GM23338 (cell line): ENCODE measurements at regions not wholly inside any gene's neighbourhood (a gene's known extent, or its start where the extent isn't known, plus 50 kb on each side); places are given as distances from the start of the nearest gene placed in this dataset.

ENCODE experiments used
- ATAC-seq: fragments of 200-7000 bp; cut with Tn5 transposase; 3 replicates; pipeline ENCODE4 v1.9.1; 2020
- DNase-seq: peaks from one replicate; pipeline ENCODE4 v3.0.0-alpha.2; 2015; ENCODE audit warnings: low spot score
- H2AFZ ChIP-seq: fragments of 200-600 bp; sonication (generic); 2 replicates; pipeline ENCODE4 v1.8.0; 2016; ENCODE audit warnings: antibody characterized with exemption, mild to moderate bottlenecking, moderate library complexity
- H3F3A ChIP-seq: fragments of 200-600 bp; sonication (generic); replicated peaks from 2 replicates; pipeline ENCODE4 v1.8.0; 2017; ENCODE audit warnings: antibody characterized with exemption, mixed run types, low read depth
- H3K27ac ChIP-seq: fragments of 200-600 bp; sonication (generic); 2 replicates; pipeline ENCODE4 v1.6.1; 2016; ENCODE audit warnings: low read depth
- H3K27me3 ChIP-seq: fragments of 200-600 bp; sonication (generic); 2 replicates; pipeline ENCODE4 v1.8.0; 2016; ENCODE audit warnings: mild to moderate bottlenecking, mixed run types, moderate library complexity; ENCODE audit not compliant: insufficient read depth
- H3K36me3 ChIP-seq: fragments of 200-600 bp; sonication (generic); 2 replicates; pipeline ENCODE4 v1.8.0; 2016; ENCODE audit warnings: mild to moderate bottlenecking; ENCODE audit not compliant: insufficient read depth
- H3K4me1 ChIP-seq: fragments of 200-600 bp; sonication (generic); 2 replicates; pipeline ENCODE4 v1.8.0; 2016; ENCODE audit warnings: mild to moderate bottlenecking, moderate library complexity; ENCODE audit not compliant: insufficient read depth
- H3K4me2 ChIP-seq: fragments of 200-600 bp; sonication (generic); 2 replicates; pipeline ENCODE4 v1.7.1; 2017; ENCODE audit warnings: mixed run types
- H3K4me3 ChIP-seq: fragments of 200-600 bp; sonication (generic); 2 replicates; pipeline ENCODE4 v1.6.1; 2016; ENCODE audit warnings: mixed run types
- H3K79me2 ChIP-seq: fragments of 200-600 bp; sonication (generic); replicated peaks from 2 replicates; pipeline ENCODE4 v1.8.0; 2017; ENCODE audit warnings: mild to moderate bottlenecking; ENCODE audit not compliant: insufficient read depth
- H3K9me2 ChIP-seq: fragments of 200-600 bp; sonication (generic); 2 replicates; pipeline ENCODE4 v1.8.0; 2017; ENCODE audit not compliant: insufficient read depth
- H4K20me1 ChIP-seq: fragments of 200-600 bp; sonication (generic); replicated peaks from 2 replicates; pipeline ENCODE4 v1.8.0; 2017; ENCODE audit warnings: mild to moderate bottlenecking; ENCODE audit not compliant: insufficient read depth
- H3K27ac Mint-ChIP-seq: 2 replicates; pipeline ENCODE4 v1.8.0; 2020; ENCODE audit warnings: inconsistent platforms, mild to moderate bottlenecking, moderate library complexity, mixed read lengths
- H3K27me3 Mint-ChIP-seq: 3 replicates; pipeline ENCODE4 v1.8.0; 2022; ENCODE audit warnings: low read depth, mild to moderate bottlenecking, moderate library complexity, mixed read lengths, inconsistent platforms; ENCODE audit not compliant: insufficient read depth, poor library complexity
- H3K36me3 Mint-ChIP-seq: 3 replicates; pipeline ENCODE4 v1.8.0; 2021; ENCODE audit warnings: low read depth, mild to moderate bottlenecking, inconsistent platforms, moderate library complexity, mixed read lengths
- H3K4me1 Mint-ChIP-seq: 3 replicates; pipeline ENCODE4 v1.8.0; 2020; ENCODE audit warnings: mild to moderate bottlenecking, inconsistent platforms, mixed read lengths
- H3K4me3 Mint-ChIP-seq: 3 replicates; pipeline ENCODE4 v1.8.0; 2021; ENCODE audit warnings: moderate library complexity, mild to moderate bottlenecking, inconsistent platforms, mixed read lengths
- H3K9me3 Mint-ChIP-seq: 3 replicates; pipeline ENCODE4 v1.8.0; 2020; ENCODE audit warnings: moderate library complexity, mild to moderate bottlenecking, inconsistent platforms, mixed read lengths
- CREB1 ChIP-seq: fragments of 250-450 bp; sonication (Bioruptor Pico); IDR thresholded peaks from 2 replicates; pipeline ENCODE4 v1.5.0; 2020; ENCODE audit warnings: low read depth, mild to moderate bottlenecking, moderate library complexity
- CTCF ChIP-seq, 2 experiments: fragments of 200-600 bp in 1 of 2; sonication (generic) in 1 of 2; conservative IDR thresholded peaks; 2 replicates each; pipeline versions ENCODE4 v1.5.1 to v1.6.1; 2016 to 2017; ENCODE audit warnings: antibody characterized with exemption in 2 of 2, low read depth in 2 of 2, mild to moderate bottlenecking in 2 of 2, moderate library complexity in 1 of 2
- EZH2 ChIP-seq: fragments of 200-600 bp; sonication (generic); IDR thresholded peaks from one replicate; pipeline ENCODE4 v1.8.0; 2017; ENCODE audit warnings: antibody characterized with exemption, mild to moderate bottlenecking, low read depth; ENCODE audit not compliant: unreplicated experiment
- EZH2phosphoT487 ChIP-seq: fragments of 200-600 bp; sonication (generic); IDR thresholded peaks from one replicate; pipeline ENCODE4 v1.8.1; 2018; ENCODE audit warnings: antibody characterized with exemption; ENCODE audit not compliant: unreplicated experiment
- NANOG ChIP-seq: IDR thresholded peaks from 2 replicates; pipeline ENCODE4 v1.6.1; 2016; ENCODE audit warnings: antibody characterized with exemption, borderline replicate concordance
- POLR2AphosphoS5 ChIP-seq: IDR thresholded peaks from 2 replicates; pipeline ENCODE4 v1.6.1; 2016; ENCODE audit warnings: antibody characterized with exemption, low read depth
- STAT1 ChIP-seq: IDR thresholded peaks from one replicate; pipeline ENCODE4 v1.6.1; 2016; ENCODE audit warnings: antibody characterized with exemption; ENCODE audit not compliant: unreplicated experiment
- ZNF114 ChIP-seq: fragments of 250-450 bp; sonication (Bioruptor Pico); IDR thresholded peaks from 2 replicates; pipeline ENCODE4 v1.5.0; 2020; ENCODE audit warnings: mild to moderate bottlenecking, moderate library complexity
- ZNF331 ChIP-seq: fragments of 250-450 bp; sonication (Bioruptor Pico); IDR thresholded peaks from 2 replicates; pipeline ENCODE4 v1.5.0; 2020; ENCODE audit warnings: low read depth, mild to moderate bottlenecking, moderate library complexity
- ZNF462 ChIP-seq: fragments of 250-450 bp; sonication (Bioruptor Pico); IDR thresholded peaks from 2 replicates; pipeline ENCODE4 v1.5.0; 2020; ENCODE audit warnings: mild to moderate bottlenecking, moderate library complexity

- no peaks in the 10 kb centered on the region for H3K27me3 ChIP-seq
- H3K79me2 ChIP-seq, result no peaks in the 10 kb centered on the region
- no peaks in the 10 kb centered on the region for H3F3A ChIP-seq
- no peaks in the 10 kb centered on the region for H3K9me2 ChIP-seq
- no peak for ATAC-seq
- no peak for TF ChIP-seq CTCF (conservative IDR thresholded peaks at IDR 0.05; ENCODE audit: low read depth in 2 of 2)
- no peak for TF ChIP-seq ZNF114 (CRISPR knock-in tag)
- TF ChIP-seq CREB1 (CRISPR knock-in tag), result no peak
- no peak for TF ChIP-seq NANOG
- TF ChIP-seq ZNF462 (CRISPR knock-in tag), result no peak
- TF ChIP-seq POLR2AphosphoS5, result no peak
- no peak for TF ChIP-seq ZNF331 (CRISPR knock-in tag)
- no peak for TF ChIP-seq STAT1
- no peak for TF ChIP-seq EZH2phosphoT487
- TF ChIP-seq EZH2, result no peak
- no peak overlapping the region for H3K27ac Mint-ChIP-seq
- DNase-seq, result no peak
- peak overlapping the region; percentile 52; the same call in 1 of the 2 replicates for H2AFZ ChIP-seq
- H3K27ac ChIP-seq, result no peak overlapping the region
- H3K4me3 ChIP-seq, result no peak overlapping the region
- no peaks in the 10 kb centered on the region for H3K4me1 ChIP-seq
- peaks cover 89% of the 10 kb centered on the region for H3K9me3 Mint-ChIP-seq
- H3K4me1 Mint-ChIP-seq, result peaks cover 7% of the 10 kb centered on the region; the same call in 2 of the 3 replicates
- H3K4me2 ChIP-seq, result no peak overlapping the region
- H3K27me3 Mint-ChIP-seq, result no peaks in the 10 kb centered on the region
- no peak overlapping the region for H3K4me3 Mint-ChIP-seq
- no peaks in the 10 kb centered on the region for H4K20me1 ChIP-seq
- no peaks in the 10 kb centered on the region for H3K36me3 ChIP-seq
- peaks cover 9% of the 10 kb centered on the region; the same call in 2 of the 3 replicates for H3K36me3 Mint-ChIP-seq
Measured at GRCh38 chr2:4090668-4091630, 387.6 kb downstream of the DCDC2C start.
